ENCODE measurements at regions not wholly inside any gene's neighbourhood (a gene's known extent, or its start where the extent isn't known, plus 50 kb on each side); places are given as distances from the start of the nearest gene placed in this dataset.

DNA sequence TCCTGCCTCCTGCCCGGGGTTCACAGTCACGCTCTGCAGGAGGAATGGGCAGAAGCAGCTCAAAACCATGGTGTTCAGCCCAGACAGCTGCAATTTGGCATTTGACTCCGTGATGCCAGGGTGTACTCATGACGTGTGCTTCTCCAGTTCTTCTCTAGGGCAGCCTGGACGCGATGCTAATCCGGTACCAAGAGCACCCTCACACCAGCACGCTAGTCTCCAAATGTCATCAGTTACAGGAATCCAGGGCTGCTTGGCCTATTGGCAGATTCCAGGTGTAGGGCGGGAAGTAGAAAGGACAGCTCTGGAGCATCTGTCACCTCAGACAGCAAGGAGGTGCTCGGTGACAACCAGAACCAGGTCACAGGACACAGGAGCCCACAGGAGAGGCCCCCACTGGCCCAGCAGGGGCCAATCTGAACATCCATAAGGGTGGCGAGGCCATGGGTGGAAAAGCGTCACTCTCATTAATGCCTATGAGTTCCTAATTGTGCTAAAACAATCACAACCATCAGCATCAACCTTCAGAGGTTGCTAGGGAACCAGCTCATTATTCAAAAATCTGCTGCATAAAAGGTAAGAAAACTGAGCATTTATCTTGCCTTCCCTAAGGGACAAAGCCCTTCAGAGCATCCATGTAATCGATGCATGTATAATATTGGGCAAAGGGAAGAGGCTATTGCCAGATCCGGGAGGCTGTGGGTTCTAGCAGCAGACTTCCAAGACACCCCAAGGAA lies 241.9 kb upstream of the IRX4 start:
- peaks cover 4% of the 10 kb centered on the region for H3K9me3 ChIP-seq
- no peak for TF ChIP-seq EP300 (IDR thresholded peaks at IDR 0.05)
- TF ChIP-seq POLR2AphosphoS5 (IDR thresholded peaks at IDR 0.05): no peak
- no peak for TF ChIP-seq POLR2A (IDR thresholded peaks at IDR 0.05)
- no peak for TF ChIP-seq CTCF (IDR thresholded peaks at IDR 0.05)
- no peak for DNase-seq (ENCODE audit: low spot score in 2 of 2)
- H3K27ac ChIP-seq: no peak overlapping the region
- peaks cover 2% of the 10 kb centered on the region for H3K27me3 ChIP-seq
- no peak overlapping the region for H3K4me3 ChIP-seq
- no peaks in the 10 kb centered on the region for H3K36me3 ChIP-seq
- no peaks in the 10 kb centered on the region for H3K4me1 ChIP-seq
- 92% methylated on average over 7 of the region's 14 CpGs for WGBS

GRCh38 chr5:2123874-2124273 lies 241.1 kb upstream of the IRX4 start:
- Histone ChIP-seq H3K9me3 (peaks cover 4% of the 10 kb centered on the region), H3K27me3 (peaks cover 2% of the 10 kb centered on the region), H3K27ac (no peak overlapping the region), H3K4me1 (no peaks in the 10 kb centered on the region), H3K36me3 (no peaks in the 10 kb centered on the region), H3K4me3 (no peak overlapping the region)
- TF ChIP-seq POLR2AphosphoS5 (IDR thresholded peaks at IDR 0.05): no peak
- WGBS: no CpG with 5 or more reads among the region's 7 CpGs
- DNase-seq (ENCODE audit: low spot score in 2 of 2): no peak

DNA sequence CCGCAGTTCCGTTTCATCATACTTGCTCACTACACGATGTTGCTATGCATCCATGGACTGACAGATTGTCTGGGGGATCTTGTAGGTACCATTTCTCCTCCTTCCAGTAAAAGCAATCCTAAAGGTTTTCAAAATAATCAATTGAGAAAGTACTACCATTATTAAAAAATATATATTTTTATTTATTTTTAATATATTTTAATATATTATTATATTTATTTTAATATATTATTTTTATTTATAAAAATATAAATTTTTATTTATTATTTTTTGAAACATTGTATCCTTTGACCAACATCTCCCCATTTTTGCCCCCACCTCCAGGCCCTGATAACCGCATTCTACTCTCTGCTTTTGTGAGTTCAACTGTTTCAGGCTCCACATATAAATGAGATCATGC lies 237.6 kb upstream of the IRX4 start:
- Histone ChIP-seq H3K27me3 (no peaks in the 10 kb centered on the region), H3K27ac (no peak overlapping the region), H3K4me1 (no peaks in the 10 kb centered on the region), H3K9me3 (peaks cover 4% of the 10 kb centered on the region), H3K4me3 (no peak overlapping the region), H3K36me3 (no peaks in the 10 kb centered on the region)
- no peak for DNase-seq (ENCODE audit: low spot score in 2 of 2)
- no peak for TF ChIP-seq CTCF (IDR thresholded peaks at IDR 0.05)
- no peak for TF ChIP-seq POLR2A (IDR thresholded peaks at IDR 0.05)
- 72% methylated on average over 4 of the region's 4 CpGs for WGBS

- DNase-seq (ENCODE audit: low spot score in 2 of 2): no peak
- H3K36me3 ChIP-seq: no peaks in the 10 kb centered on the region
- WGBS: 78% methylated on average over 6 of the region's 6 CpGs
These were observed 236.8 kb upstream of the IRX4 start for GRCh38 chr5:2119573-2119972.

GRCh38 chr5:2113348-2114131 lies 230.8 kb upstream of the IRX4 start:
- WGBS: 85% methylated on average over 9 of the region's 9 CpGs
- no peak for DNase-seq (ENCODE audit: low spot score in 2 of 2)
- no peaks in the 10 kb centered on the region for H3K9me3 ChIP-seq
- no peaks in the 10 kb centered on the region for H3K4me1 ChIP-seq
- no peaks in the 10 kb centered on the region for H3K36me3 ChIP-seq
- H3K4me3 ChIP-seq: no peak overlapping the region
- TF ChIP-seq EP300 (IDR thresholded peaks at IDR 0.05) (no peak), POLR2A (IDR thresholded peaks at IDR 0.05) (no peak), POLR2AphosphoS5 (IDR thresholded peaks at IDR 0.05) (no peak), CTCF (IDR thresholded peaks at IDR 0.05) (no peak)
- H3K27me3 ChIP-seq: no peaks in the 10 kb centered on the region
- H3K27ac ChIP-seq: no peak overlapping the region

More at GRCh38 chr5:2119573-2119972, 236.8 kb upstream of the IRX4 start:
- TF ChIP-seq CTCF (IDR thresholded peaks at IDR 0.05) (no peak), POLR2A (IDR thresholded peaks at IDR 0.05) (no peak), EP300 (IDR thresholded peaks at IDR 0.05) (no peak), POLR2AphosphoS5 (IDR thresholded peaks at IDR 0.05) (no peak)
- Histone ChIP-seq H3K4me1 (no peaks in the 10 kb centered on the region), H3K27ac (no peak overlapping the region), H3K4me3 (no peak overlapping the region), H3K9me3 (peaks cover 4% of the 10 kb centered on the region), H3K27me3 (no peaks in the 10 kb centered on the region)

All from suprapubic skin (tissue), 4 donors.